ENCODE measurements at regions not wholly inside any gene's neighbourhood (a gene's known extent, or its start where the extent isn't known, plus 50 kb on each side); places are given as distances from the start of the nearest gene placed in this dataset.
"Not testable (repeated sequence)": the region's sequence is repeated elsewhere in the genome, so short reads cannot be mapped to it uniquely, and the experiment has no call there.

GRCh38 chr3:106816838-106817237, 560.4 kb upstream of the CCDC54 start:
- DNase-seq (ENCODE audit: low read depth), result no peak

GRCh38 chr3:106817706-106818105, 559.5 kb upstream of the CCDC54 start:
- DNase-seq (ENCODE audit: low read depth), result no peak

- DNase-seq (ENCODE audit: low read depth), result no peak
Measured at GRCh38 chr3:106819440-106819839, 557.8 kb upstream of the CCDC54 start.

GRCh38 chr3:106820726-106821362, 556.4 kb upstream of the CCDC54 start:
- DNase-seq (ENCODE audit: low read depth), result no peak

- DNase-seq (ENCODE audit: low read depth), result no peak
Measured at GRCh38 chr3:106821801-106822200, 555.4 kb upstream of the CCDC54 start.

- no peak for DNase-seq (ENCODE audit: low read depth)
Measured at GRCh38 chr3:106822204-106822603, 555.0 kb upstream of the CCDC54 start.

GRCh38 chr3:106823701-106824100, 553.5 kb upstream of the CCDC54 start:
- DNase-seq (ENCODE audit: low read depth), result peak; percentile 93

GRCh38 chr3:106824856-106825255, 552.4 kb upstream of the CCDC54 start:
- peak; percentile 90 for DNase-seq (ENCODE audit: low read depth)

- peak; percentile 62 for DNase-seq (ENCODE audit: low read depth)
Measured at GRCh38 chr3:106825962-106826605, 551.2 kb upstream of the CCDC54 start.

GRCh38 chr3:106826791-106827311, 550.4 kb upstream of the CCDC54 start:
- no peak for DNase-seq (ENCODE audit: low read depth)

- DNase-seq (ENCODE audit: low read depth), result peak; percentile 32
Measured at GRCh38 chr3:106827515-106828213, 549.6 kb upstream of the CCDC54 start.

GRCh38 chr3:106829206-106829605, 548.0 kb upstream of the CCDC54 start:
- peak; percentile 11 for DNase-seq (ENCODE audit: low read depth)

GRCh38 chr3:106830334-106830733, 546.9 kb upstream of the CCDC54 start:
- no peak for DNase-seq (ENCODE audit: low read depth)

GRCh38 chr3:106836906-106837305, 540.3 kb upstream of the CCDC54 start:
- no peak for DNase-seq (ENCODE audit: low read depth)

GRCh38 chr3:106837616-106838015, 539.6 kb upstream of the CCDC54 start:
- DNase-seq (ENCODE audit: low read depth), result no peak

- DNase-seq (ENCODE audit: low read depth), result peak; percentile 14
Measured at GRCh38 chr3:106839576-106840280, 537.5 kb upstream of the CCDC54 start.

- no peak for DNase-seq (ENCODE audit: low read depth)
Measured at GRCh38 chr3:106840319-106840718, 536.9 kb upstream of the CCDC54 start.

- DNase-seq (ENCODE audit: low read depth), result no peak
Measured at GRCh38 chr3:106842151-106842550, 535.1 kb upstream of the CCDC54 start.

- DNase-seq (ENCODE audit: low read depth), result no peak
Measured at GRCh38 chr3:106844638-106845037, 532.6 kb upstream of the CCDC54 start.

GRCh38 chr3:106848099-106848498, 529.1 kb upstream of the CCDC54 start:
- DNase-seq (ENCODE audit: low read depth), result no peak

- DNase-seq (ENCODE audit: low read depth), result no peak
Measured at GRCh38 chr3:106850437-106850836, 526.8 kb upstream of the CCDC54 start.

GRCh38 chr3:106858321-106858720, 518.9 kb upstream of the CCDC54 start:
- not testable (repeated sequence) for DNase-seq (ENCODE audit: low read depth)
